B cell (primary cell): ENCODE measurements at regions not wholly inside any gene's neighbourhood (a gene's known extent, or its start where the extent isn't known, plus 50 kb on each side); places are given as distances from the start of the nearest gene placed in this dataset.

Experiments used
- EZH2 ChIP-seq: IDR thresholded peaks from 2 replicates; pipeline ENCODE4 v1.6.1; 2012; ENCODE audit warnings: borderline replicate concordance, low read depth, mild to moderate bottlenecking, moderate library complexity, low read length; ENCODE audit not compliant: insufficient read depth, poor library complexity, severe bottlenecking
- TF ChIP-seq, protein P1 (sequence below): fragments of 200-600 bp; IDR thresholded peaks from one replicate; pipeline ENCODE4 v1.8.0; 2022; ENCODE audit warnings: antibody characterized with exemption, mild to moderate bottlenecking

DNA sequence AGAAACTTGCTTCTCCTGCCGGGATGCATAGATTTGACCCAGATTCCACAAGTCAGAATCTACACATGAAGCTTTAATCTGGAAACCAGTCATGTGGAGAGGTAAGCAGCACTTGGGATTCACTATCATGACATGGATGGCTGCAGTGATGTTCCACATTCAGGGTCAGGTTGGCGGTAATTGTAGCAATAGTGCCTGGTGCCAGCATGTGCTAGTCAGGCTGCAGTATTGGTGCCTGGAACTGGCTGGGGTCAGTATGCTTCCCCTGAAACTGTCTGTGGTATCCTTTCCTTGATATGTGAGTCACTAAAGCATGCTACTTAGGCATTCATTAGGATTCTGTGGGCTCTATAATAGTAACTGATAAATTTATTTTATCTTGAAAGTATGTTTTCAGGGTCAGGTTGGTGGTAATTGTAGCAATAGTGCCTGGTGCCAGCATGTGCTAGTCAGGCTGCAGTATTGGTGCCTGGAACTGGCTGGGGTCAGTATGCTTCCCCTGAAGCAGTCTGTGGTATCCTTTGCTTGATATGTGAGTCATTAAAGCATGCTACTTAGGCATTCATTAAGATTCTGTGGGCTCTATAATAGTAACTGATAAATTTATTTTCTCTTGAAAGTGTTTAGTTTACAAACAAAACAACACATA lies 1439.2 kb downstream of the ZPLD1 start:
- TF ChIP-seq, protein P1, sequence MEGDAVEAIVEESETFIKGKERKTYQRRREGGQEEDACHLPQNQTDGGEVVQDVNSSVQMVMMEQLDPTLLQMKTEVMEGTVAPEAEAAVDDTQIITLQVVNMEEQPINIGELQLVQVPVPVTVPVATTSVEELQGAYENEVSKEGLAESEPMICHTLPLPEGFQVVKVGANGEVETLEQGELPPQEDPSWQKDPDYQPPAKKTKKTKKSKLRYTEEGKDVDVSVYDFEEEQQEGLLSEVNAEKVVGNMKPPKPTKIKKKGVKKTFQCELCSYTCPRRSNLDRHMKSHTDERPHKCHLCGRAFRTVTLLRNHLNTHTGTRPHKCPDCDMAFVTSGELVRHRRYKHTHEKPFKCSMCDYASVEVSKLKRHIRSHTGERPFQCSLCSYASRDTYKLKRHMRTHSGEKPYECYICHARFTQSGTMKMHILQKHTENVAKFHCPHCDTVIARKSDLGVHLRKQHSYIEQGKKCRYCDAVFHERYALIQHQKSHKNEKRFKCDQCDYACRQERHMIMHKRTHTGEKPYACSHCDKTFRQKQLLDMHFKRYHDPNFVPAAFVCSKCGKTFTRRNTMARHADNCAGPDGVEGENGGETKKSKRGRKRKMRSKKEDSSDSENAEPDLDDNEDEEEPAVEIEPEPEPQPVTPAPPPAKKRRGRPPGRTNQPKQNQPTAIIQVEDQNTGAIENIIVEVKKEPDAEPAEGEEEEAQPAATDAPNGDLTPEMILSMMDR, result no peak
- no peak for TF ChIP-seq EZH2
